ENCODE measurements at regions not wholly inside any gene's neighbourhood (a gene's known extent, or its start where the extent isn't known, plus 50 kb on each side); places are given as distances from the start of the nearest gene placed in this dataset.
A peak's percentile ranks its signal among the peaks of the same experiment; 100 is the strongest.

GRCh38 chr5:54676481-54677340 lies 159.2 kb downstream of the SNX18 start:
- DNase-seq (ENCODE audit: insufficient read length) (no peak), FAIRE-seq (no peak)
- no peak for TF ChIP-seq POLR2A (IDR thresholded peaks at IDR 0.05; ENCODE audit: low read depth, low read length)
- no peak for TF ChIP-seq TAF1 (IDR thresholded peaks at IDR 0.05; ENCODE audit: borderline replicate concordance, low read depth, low read length)
- no peak for TF ChIP-seq POLR2AphosphoS5 (IDR thresholded peaks at IDR 0.05; ENCODE audit: low read depth, low read length)

- TF ChIP-seq TAF1 (IDR thresholded peaks at IDR 0.05; ENCODE audit: borderline replicate concordance, low read depth, low read length) (no peak), POLR2AphosphoS5 (IDR thresholded peaks at IDR 0.05; ENCODE audit: low read depth, low read length) (no peak), POLR2A (IDR thresholded peaks at IDR 0.05; ENCODE audit: low read depth, low read length) (no peak)
- DNase-seq (ENCODE audit: insufficient read length) (peak; percentile 5), FAIRE-seq (no peak)
Observed at GRCh38 chr5:54673523-54674225, 156.1 kb downstream of the SNX18 start.

- DNase-seq (ENCODE audit: insufficient read length) = no peak
- TF ChIP-seq POLR2A (IDR thresholded peaks at IDR 0.05; ENCODE audit: low read depth, low read length) (no peak), TAF1 (IDR thresholded peaks at IDR 0.05; ENCODE audit: borderline replicate concordance, low read depth, low read length) (no peak), POLR2AphosphoS5 (IDR thresholded peaks at IDR 0.05; ENCODE audit: low read depth, low read length) (no peak)
- FAIRE-seq = no peak
Observed at GRCh38 chr5:54672871-54673270, 155.3 kb downstream of the SNX18 start.

GRCh38 chr5:54671681-54672080 lies 154.1 kb downstream of the SNX18 start:
- no peak for TF ChIP-seq POLR2AphosphoS5 (IDR thresholded peaks at IDR 0.05; ENCODE audit: low read depth, low read length)
- no peak for TF ChIP-seq TAF1 (IDR thresholded peaks at IDR 0.05; ENCODE audit: borderline replicate concordance, low read depth, low read length)
- TF ChIP-seq POLR2A (IDR thresholded peaks at IDR 0.05; ENCODE audit: low read depth, low read length) = no peak
- FAIRE-seq (no peak), DNase-seq (ENCODE audit: insufficient read length) (no peak)

GRCh38 chr5:54671111-54671531 lies 153.6 kb downstream of the SNX18 start:
- no peak for TF ChIP-seq POLR2A (IDR thresholded peaks at IDR 0.05; ENCODE audit: low read depth, low read length)
- no peak for TF ChIP-seq TAF1 (IDR thresholded peaks at IDR 0.05; ENCODE audit: borderline replicate concordance, low read depth, low read length)
- no peak for TF ChIP-seq POLR2AphosphoS5 (IDR thresholded peaks at IDR 0.05; ENCODE audit: low read depth, low read length)
- no peak for FAIRE-seq
- no peak for DNase-seq (ENCODE audit: insufficient read length)

GRCh38 chr5:54670281-54670680 lies 152.7 kb downstream of the SNX18 start:
- TF ChIP-seq POLR2A (IDR thresholded peaks at IDR 0.05; ENCODE audit: low read depth, low read length) (no peak), POLR2AphosphoS5 (IDR thresholded peaks at IDR 0.05; ENCODE audit: low read depth, low read length) (no peak), TAF1 (IDR thresholded peaks at IDR 0.05; ENCODE audit: borderline replicate concordance, low read depth, low read length) (no peak)
- FAIRE-seq (no peak), DNase-seq (ENCODE audit: insufficient read length) (no peak)

GRCh38 chr5:54669845-54670244 lies 152.3 kb downstream of the SNX18 start:
- TF ChIP-seq TAF1 (IDR thresholded peaks at IDR 0.05; ENCODE audit: borderline replicate concordance, low read depth, low read length) = no peak
- no peak for TF ChIP-seq POLR2A (IDR thresholded peaks at IDR 0.05; ENCODE audit: low read depth, low read length)
- TF ChIP-seq POLR2AphosphoS5 (IDR thresholded peaks at IDR 0.05; ENCODE audit: low read depth, low read length) = no peak
- no peak for DNase-seq (ENCODE audit: insufficient read length)
- FAIRE-seq = no peak

GRCh38 chr5:54669285-54669684 lies 151.7 kb downstream of the SNX18 start:
- DNase-seq (ENCODE audit: insufficient read length) (no peak), FAIRE-seq (no peak)
- TF ChIP-seq TAF1 (IDR thresholded peaks at IDR 0.05; ENCODE audit: borderline replicate concordance, low read depth, low read length) = no peak
- no peak for TF ChIP-seq POLR2AphosphoS5 (IDR thresholded peaks at IDR 0.05; ENCODE audit: low read depth, low read length)
- TF ChIP-seq POLR2A (IDR thresholded peaks at IDR 0.05; ENCODE audit: low read depth, low read length) = no peak

- FAIRE-seq = no peak
- no peak for DNase-seq (ENCODE audit: insufficient read length)
- no peak for TF ChIP-seq POLR2AphosphoS5 (IDR thresholded peaks at IDR 0.05; ENCODE audit: low read depth, low read length)
- no peak for TF ChIP-seq POLR2A (IDR thresholded peaks at IDR 0.05; ENCODE audit: low read depth, low read length)
- TF ChIP-seq TAF1 (IDR thresholded peaks at IDR 0.05; ENCODE audit: borderline replicate concordance, low read depth, low read length) = no peak
Observed at GRCh38 chr5:54668096-54668495, 150.5 kb downstream of the SNX18 start.

GRCh38 chr5:54667136-54667535 lies 149.6 kb downstream of the SNX18 start:
- FAIRE-seq = no peak
- TF ChIP-seq POLR2A (IDR thresholded peaks at IDR 0.05; ENCODE audit: low read depth, low read length) (no peak), TAF1 (IDR thresholded peaks at IDR 0.05; ENCODE audit: borderline replicate concordance, low read depth, low read length) (no peak), POLR2AphosphoS5 (IDR thresholded peaks at IDR 0.05; ENCODE audit: low read depth, low read length) (no peak)
- DNase-seq (ENCODE audit: insufficient read length) = no peak

GRCh38 chr5:54663866-54664265 lies 146.3 kb downstream of the SNX18 start:
- DNase-seq (ENCODE audit: insufficient read length) (no peak), FAIRE-seq (no peak)
- TF ChIP-seq TAF1 (IDR thresholded peaks at IDR 0.05; ENCODE audit: borderline replicate concordance, low read depth, low read length) (no peak), POLR2A (IDR thresholded peaks at IDR 0.05; ENCODE audit: low read depth, low read length) (no peak), POLR2AphosphoS5 (IDR thresholded peaks at IDR 0.05; ENCODE audit: low read depth, low read length) (no peak)

Data from GM12892 (cell line).